ENCODE measurements at regions not wholly inside any gene's neighbourhood (a gene's known extent, or its start where the extent isn't known, plus 50 kb on each side); places are given as distances from the start of the nearest gene placed in this dataset.

DNA sequence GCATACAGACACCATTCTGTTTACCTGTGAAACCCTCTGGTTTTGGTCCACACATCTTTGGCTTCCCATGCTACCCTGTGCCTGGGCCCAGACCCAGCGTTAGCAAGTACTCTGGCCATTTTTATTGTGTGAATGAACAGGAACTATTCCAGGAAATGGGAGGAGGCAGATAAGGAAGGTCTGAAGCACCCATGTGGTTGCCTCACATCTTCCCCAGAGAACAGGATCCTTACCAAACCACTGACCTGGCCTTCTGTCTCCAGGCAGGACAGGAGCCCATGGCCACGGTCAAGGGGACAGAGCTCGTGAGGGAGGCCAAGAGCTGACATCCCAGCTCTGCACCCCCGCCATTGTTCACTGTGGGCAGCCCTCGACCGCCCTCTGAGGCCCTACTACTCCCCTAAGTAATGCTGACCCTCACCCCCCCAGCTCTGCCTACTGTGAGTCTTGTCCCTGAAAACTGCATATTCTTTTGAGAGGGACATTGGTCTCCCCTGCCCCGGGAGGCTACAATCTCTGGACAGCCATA, 97.7 kb upstream of the TP53I11 start:
- 81% methylated on average over 5 of the region's 7 CpGs for WGBS (ENCODE audit: low lambda C conversion rate)
- H4K20me1 ChIP-seq (ENCODE audit: insufficient read depth), result no peaks in the 10 kb centered on the region
- peak overlapping the region in 1 of 2 experiments; percentile 61; a peak in 2 of 4 replicates for H3K27ac ChIP-seq (ENCODE audit: low read depth in 2 of 2, low read length in 1 of 2)
- POLR2A ChIA-PET, result no interaction called here
- H3K4me2 ChIP-seq, result no peak overlapping the region
- no peak overlapping the region for H3K4me3 ChIP-seq (ENCODE audit: low read depth in 2 of 2, low read length in 1 of 2)
- TF ChIP-seq GABPA (IDR thresholded peaks at IDR 0.05; ENCODE audit: low read depth), result no peak
- TF ChIP-seq, protein P1, sequence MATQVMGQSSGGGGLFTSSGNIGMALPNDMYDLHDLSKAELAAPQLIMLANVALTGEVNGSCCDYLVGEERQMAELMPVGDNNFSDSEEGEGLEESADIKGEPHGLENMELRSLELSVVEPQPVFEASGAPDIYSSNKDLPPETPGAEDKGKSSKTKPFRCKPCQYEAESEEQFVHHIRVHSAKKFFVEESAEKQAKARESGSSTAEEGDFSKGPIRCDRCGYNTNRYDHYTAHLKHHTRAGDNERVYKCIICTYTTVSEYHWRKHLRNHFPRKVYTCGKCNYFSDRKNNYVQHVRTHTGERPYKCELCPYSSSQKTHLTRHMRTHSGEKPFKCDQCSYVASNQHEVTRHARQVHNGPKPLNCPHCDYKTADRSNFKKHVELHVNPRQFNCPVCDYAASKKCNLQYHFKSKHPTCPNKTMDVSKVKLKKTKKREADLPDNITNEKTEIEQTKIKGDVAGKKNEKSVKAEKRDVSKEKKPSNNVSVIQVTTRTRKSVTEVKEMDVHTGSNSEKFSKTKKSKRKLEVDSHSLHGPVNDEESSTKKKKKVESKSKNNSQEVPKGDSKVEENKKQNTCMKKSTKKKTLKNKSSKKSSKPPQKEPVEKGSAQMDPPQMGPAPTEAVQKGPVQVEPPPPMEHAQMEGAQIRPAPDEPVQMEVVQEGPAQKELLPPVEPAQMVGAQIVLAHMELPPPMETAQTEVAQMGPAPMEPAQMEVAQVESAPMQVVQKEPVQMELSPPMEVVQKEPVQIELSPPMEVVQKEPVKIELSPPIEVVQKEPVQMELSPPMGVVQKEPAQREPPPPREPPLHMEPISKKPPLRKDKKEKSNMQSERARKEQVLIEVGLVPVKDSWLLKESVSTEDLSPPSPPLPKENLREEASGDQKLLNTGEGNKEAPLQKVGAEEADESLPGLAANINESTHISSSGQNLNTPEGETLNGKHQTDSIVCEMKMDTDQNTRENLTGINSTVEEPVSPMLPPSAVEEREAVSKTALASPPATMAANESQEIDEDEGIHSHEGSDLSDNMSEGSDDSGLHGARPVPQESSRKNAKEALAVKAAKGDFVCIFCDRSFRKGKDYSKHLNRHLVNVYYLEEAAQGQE (IDR thresholded peaks at IDR 0.05; ENCODE audit: low read depth, low read length), result no peak
- TF ChIP-seq RCOR1 (IDR thresholded peaks at IDR 0.05; ENCODE audit: low read length), result no peak
- TF ChIP-seq, protein P2, sequence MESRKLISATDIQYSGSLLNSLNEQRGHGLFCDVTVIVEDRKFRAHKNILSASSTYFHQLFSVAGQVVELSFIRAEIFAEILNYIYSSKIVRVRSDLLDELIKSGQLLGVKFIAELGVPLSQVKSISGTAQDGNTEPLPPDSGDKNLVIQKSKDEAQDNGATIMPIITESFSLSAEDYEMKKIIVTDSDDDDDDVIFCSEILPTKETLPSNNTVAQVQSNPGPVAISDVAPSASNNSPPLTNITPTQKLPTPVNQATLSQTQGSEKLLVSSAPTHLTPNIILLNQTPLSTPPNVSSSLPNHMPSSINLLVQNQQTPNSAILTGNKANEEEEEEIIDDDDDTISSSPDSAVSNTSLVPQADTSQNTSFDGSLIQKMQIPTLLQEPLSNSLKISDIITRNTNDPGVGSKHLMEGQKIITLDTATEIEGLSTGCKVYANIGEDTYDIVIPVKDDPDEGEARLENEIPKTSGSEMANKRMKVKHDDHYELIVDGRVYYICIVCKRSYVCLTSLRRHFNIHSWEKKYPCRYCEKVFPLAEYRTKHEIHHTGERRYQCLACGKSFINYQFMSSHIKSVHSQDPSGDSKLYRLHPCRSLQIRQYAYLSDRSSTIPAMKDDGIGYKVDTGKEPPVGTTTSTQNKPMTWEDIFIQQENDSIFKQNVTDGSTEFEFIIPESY (IDR thresholded peaks at IDR 0.05; ENCODE audit: borderline replicate concordance, low read depth), result no peak
- TF ChIP-seq YY1 (IDR thresholded peaks at IDR 0.05; ENCODE audit: low read depth), result no peak
- no peak for TF ChIP-seq RAD21 (IDR thresholded peaks at IDR 0.05; ENCODE audit: low read length)
- no peak for TF ChIP-seq RXRA (IDR thresholded peaks at IDR 0.05; ENCODE audit: borderline replicate concordance, low read depth)
- TF ChIP-seq NFIC (IDR thresholded peaks at IDR 0.05; ENCODE audit: borderline replicate concordance), result no peak
- no peak for TF ChIP-seq JUND (IDR thresholded peaks at IDR 0.05)
- no peak for TF ChIP-seq RFX5 (IDR thresholded peaks at IDR 0.05; ENCODE audit: low read length)
- TF ChIP-seq GATA2 (CRISPR knock-in tag; IDR thresholded peaks at IDR 0.05), result no peak
- no peak for TF ChIP-seq SIN3A (IDR thresholded peaks at IDR 0.05; ENCODE audit: borderline replicate concordance, low read depth, low read length)
- peaks cover 13% of the 10 kb centered on the region; the same call in 1 of the 2 replicates for H3K27me3 ChIP-seq (ENCODE audit: insufficient read depth)
- no peak for DNase-seq
- H3K79me2 ChIP-seq (ENCODE audit: insufficient read depth), result no peaks in the 10 kb centered on the region
- H2AFZ ChIP-seq (ENCODE audit: low read depth), result no peak overlapping the region
- no peaks in the 10 kb centered on the region for H3K36me3 ChIP-seq (replicated peaks in 1 of 2; ENCODE audit: control insufficient read depth in 1 of 2, insufficient read depth in 2 of 2, low read length in 1 of 2)
- CTCF ChIA-PET, result interaction anchor here (0.8 to 5.2 kb wide), 6 partner anchors 55 to 427 kb away, joined by 3 to 28 read pairs (median 4); no protein-coding TSS in a partner anchor
- H3F3A ChIP-seq (replicated peaks; ENCODE audit: insufficient read depth), result no peaks in the 10 kb centered on the region
- H3K9ac ChIP-seq, result no peak overlapping the region
- no peaks in the 10 kb centered on the region for H3K9me2 ChIP-seq
- H3K4me1 ChIP-seq (ENCODE audit: control insufficient read depth in 1 of 2, insufficient read depth in 2 of 2, low read depth in 1 of 2, low read length in 1 of 2), result peaks cover 10 to 25% of the 10 kb centered on the region in 2 experiments
- no peaks in the 10 kb centered on the region for H3K9me3 ChIP-seq

Data from SK-N-SH (cell line).